ENCODE measurements at regions not wholly inside any gene's neighbourhood (a gene's known extent, or its start where the extent isn't known, plus 50 kb on each side); places are given as distances from the start of the nearest gene placed in this dataset.
"Not testable (repeated sequence)": the region's sequence is repeated elsewhere in the genome, so short reads cannot be mapped to it uniquely, and the experiment has no call there.

DNA sequence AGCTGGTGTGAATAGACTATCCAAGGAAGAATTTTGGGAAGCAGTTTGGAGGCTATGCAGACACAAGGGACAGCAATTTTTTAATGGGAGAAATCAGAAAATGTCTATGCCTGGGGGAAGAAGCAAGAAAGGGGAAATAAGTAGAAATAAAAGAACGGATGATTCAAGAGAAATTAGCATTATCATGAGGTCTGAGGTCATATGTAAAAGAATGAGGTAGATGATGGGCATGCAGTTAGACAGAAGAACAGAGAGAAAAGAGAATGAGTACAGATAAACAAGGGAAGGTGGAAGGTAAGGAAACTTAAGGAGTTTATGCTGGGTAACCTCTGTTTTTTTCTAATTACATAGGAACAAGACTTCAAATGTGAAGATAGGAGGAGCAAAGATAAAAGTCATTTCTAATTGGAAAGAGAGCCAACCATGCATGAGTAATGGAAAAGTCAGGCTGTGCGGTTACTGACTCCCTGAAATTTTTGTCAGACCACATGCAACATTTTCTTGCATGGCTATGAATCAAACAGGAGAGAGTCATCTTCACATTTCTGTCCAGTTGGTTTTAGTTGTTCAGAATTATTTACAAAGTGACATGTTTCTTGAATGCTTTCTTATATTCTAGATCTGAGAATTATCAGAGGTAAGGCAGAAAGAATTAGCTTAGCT lies 101.0 kb upstream of the PIK3R1 start:
- Histone ChIP-seq H3K4me3 (ENCODE audit: low read depth, low read length) (no peak overlapping the region), H3K9me3 (ENCODE audit: severe bottlenecking) (no peaks in the 10 kb centered on the region), H3K27ac (no peak overlapping the region), H3K27me3 (ENCODE audit: insufficient read depth, low read depth, severe bottlenecking) (no peaks in the 10 kb centered on the region), H3K36me3 (no peaks in the 10 kb centered on the region)
- DNase-seq, result no peak
- TF ChIP-seq, protein P1, sequence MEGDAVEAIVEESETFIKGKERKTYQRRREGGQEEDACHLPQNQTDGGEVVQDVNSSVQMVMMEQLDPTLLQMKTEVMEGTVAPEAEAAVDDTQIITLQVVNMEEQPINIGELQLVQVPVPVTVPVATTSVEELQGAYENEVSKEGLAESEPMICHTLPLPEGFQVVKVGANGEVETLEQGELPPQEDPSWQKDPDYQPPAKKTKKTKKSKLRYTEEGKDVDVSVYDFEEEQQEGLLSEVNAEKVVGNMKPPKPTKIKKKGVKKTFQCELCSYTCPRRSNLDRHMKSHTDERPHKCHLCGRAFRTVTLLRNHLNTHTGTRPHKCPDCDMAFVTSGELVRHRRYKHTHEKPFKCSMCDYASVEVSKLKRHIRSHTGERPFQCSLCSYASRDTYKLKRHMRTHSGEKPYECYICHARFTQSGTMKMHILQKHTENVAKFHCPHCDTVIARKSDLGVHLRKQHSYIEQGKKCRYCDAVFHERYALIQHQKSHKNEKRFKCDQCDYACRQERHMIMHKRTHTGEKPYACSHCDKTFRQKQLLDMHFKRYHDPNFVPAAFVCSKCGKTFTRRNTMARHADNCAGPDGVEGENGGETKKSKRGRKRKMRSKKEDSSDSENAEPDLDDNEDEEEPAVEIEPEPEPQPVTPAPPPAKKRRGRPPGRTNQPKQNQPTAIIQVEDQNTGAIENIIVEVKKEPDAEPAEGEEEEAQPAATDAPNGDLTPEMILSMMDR (IDR thresholded peaks at IDR 0.05; ENCODE audit: low read depth, low read length), result no peak

DNA sequence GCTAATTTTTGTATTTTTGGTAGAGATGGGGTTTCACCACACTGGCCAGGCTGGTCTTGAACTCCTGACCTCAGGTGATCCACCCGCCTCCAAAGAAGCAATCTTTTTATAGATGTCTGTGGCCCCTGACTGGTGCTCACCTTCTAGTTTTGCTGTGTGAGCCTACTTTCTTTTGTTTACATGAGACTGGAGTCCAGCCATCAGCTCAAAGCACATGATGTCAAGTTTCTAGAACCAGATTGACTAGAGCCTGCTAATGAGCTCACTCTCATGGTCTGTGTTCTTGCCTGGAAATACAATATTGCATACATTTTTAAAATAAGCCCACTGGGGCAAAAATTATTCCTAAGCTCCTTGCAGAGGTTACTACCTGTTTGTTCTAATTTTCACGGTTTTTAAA lies 102.9 kb upstream of the PIK3R1 start:
- H3K4me3 ChIP-seq (ENCODE audit: low read depth, low read length), result no peak overlapping the region
- no peaks in the 10 kb centered on the region for H3K9me3 ChIP-seq (ENCODE audit: severe bottlenecking)
- no peaks in the 10 kb centered on the region for H3K36me3 ChIP-seq
- no peak for DNase-seq
- H3K27me3 ChIP-seq (ENCODE audit: insufficient read depth, low read depth, severe bottlenecking), result no peaks in the 10 kb centered on the region
- no peak overlapping the region for H3K27ac ChIP-seq
- TF ChIP-seq, protein P1 (IDR thresholded peaks at IDR 0.05; ENCODE audit: low read depth, low read length), result no peak

DNA sequence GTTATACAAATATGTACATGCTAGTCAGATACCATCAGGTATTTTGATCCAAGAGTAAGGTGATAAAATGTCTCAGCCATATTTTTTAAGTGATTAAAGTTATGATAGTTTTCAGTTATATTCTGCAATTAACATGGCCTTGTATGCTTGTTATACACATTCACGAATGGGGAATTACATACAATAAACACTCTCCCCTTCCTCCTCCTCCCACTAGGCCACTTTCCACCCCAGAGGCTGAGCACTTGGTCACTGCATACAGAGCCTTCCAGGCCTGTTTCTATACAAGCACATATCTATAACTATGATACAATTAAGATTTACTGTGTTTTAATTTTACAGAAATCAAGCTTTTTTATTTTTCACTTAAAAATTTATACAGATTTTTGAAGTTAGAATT lies 104.7 kb upstream of the PIK3R1 start:
- H3K9me3 ChIP-seq (ENCODE audit: severe bottlenecking), result no peaks in the 10 kb centered on the region
- H3K27ac ChIP-seq, result no peak overlapping the region
- H3K36me3 ChIP-seq, result no peaks in the 10 kb centered on the region
- TF ChIP-seq, protein P1 (IDR thresholded peaks at IDR 0.05; ENCODE audit: low read depth, low read length), result no peak
- H3K27me3 ChIP-seq (ENCODE audit: insufficient read depth, low read depth, severe bottlenecking), result no peaks in the 10 kb centered on the region
- H3K4me3 ChIP-seq (ENCODE audit: low read depth, low read length), result no peak overlapping the region
- no peak for DNase-seq

DNA sequence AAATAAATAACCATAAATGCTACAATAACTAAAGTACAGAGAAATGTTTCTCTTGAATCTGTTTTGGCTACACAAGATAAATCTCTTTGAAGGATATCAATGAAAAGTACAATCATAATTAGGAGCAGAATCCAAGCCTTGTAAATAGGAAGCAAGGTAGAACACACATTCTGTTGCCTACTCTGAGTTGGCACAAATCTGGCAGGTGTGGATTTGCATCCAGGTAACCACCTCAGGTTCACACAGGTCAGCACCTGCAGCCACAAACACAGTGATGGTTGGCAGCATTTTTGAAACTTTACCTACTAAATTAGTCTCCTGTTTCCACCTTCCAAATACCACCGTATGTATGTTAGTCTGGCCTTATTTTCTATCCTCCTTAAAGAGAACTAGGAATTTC lies 105.3 kb upstream of the PIK3R1 start:
- no peak for DNase-seq
- TF ChIP-seq, protein P1 (IDR thresholded peaks at IDR 0.05; ENCODE audit: low read depth, low read length), result no peak

DNA sequence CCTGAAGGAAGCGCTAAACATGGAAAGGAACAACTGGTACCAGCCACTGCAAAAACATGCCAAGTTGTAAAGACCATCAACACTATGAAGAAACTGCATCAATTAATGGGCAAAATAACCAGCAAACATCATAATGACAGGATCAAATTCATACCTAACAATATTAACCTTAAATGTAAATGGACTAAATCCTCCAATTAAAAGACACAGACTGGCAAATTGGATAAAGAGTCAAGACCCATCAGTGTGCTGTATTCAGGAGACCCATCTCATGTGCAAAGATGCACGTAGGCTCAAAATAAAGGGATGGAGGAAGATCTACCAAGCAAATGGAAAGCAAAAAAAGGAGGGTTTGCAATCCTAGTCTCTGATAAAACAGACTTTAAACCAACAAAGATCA lies 111.3 kb upstream of the PIK3R1 start:
- H3K27me3 ChIP-seq (ENCODE audit: insufficient read depth, low read depth, severe bottlenecking); H3K4me3 ChIP-seq (ENCODE audit: low read depth, low read length); H3K9me3 ChIP-seq (ENCODE audit: severe bottlenecking); H3K27ac ChIP-seq; DNase-seq; H3K36me3 ChIP-seq: not testable (repeated sequence)

More for the DNA sequence above, 105.3 kb upstream of the PIK3R1 start:
- Histone ChIP-seq H3K9me3 (ENCODE audit: severe bottlenecking) (no peaks in the 10 kb centered on the region), H3K27me3 (ENCODE audit: insufficient read depth, low read depth, severe bottlenecking) (no peaks in the 10 kb centered on the region), H3K4me3 (ENCODE audit: low read depth, low read length) (no peak overlapping the region), H3K27ac (no peak overlapping the region), H3K36me3 (no peaks in the 10 kb centered on the region)

DNA sequence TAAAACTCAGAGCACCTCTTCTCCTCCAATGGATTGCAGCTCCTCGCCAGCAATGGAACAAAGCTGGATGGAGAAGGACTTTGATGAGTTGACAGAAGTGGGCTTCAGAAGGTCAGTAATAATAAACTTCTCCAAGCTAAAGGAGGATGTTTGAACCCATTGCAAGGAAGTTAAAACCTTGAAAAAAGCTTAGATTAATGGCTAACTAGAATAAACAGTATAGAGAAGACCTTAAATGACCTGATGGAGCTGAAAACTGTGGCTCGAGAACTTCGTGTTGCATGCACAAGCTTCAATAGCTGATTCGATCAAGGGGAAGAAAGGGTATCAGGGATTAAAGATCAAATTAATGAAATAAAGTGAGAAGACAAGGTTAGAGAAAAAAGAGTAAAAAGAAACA lies 112.3 kb upstream of the PIK3R1 start:
- not testable (repeated sequence) for H3K27me3 ChIP-seq (ENCODE audit: insufficient read depth, low read depth, severe bottlenecking); H3K4me3 ChIP-seq (ENCODE audit: low read depth, low read length); DNase-seq; H3K27ac ChIP-seq; H3K36me3 ChIP-seq; H3K9me3 ChIP-seq (ENCODE audit: severe bottlenecking)

DNA sequence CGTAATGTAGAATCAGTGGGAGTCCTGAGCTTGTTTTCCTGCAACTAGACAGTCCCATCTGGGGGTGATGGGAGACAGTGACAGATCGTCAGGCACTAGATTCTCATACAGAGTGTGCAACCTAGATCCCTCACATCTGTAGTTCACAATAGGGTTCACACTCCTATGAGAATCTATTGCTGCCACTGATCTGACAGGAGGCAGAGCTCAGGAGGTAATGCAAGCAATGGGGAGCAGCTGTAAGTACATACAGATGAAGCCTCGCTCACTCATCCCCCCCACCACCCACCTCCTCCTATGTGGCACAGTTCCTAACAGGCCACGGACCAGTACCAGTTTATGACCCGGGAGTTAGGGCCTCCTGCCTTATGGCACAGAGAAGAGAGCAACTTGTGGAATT lies 116.2 kb upstream of the PIK3R1 start:
- no peaks in the 10 kb centered on the region for H3K9me3 ChIP-seq (ENCODE audit: severe bottlenecking)
- no peak overlapping the region for H3K27ac ChIP-seq
- TF ChIP-seq, protein P1 (IDR thresholded peaks at IDR 0.05; ENCODE audit: low read depth, low read length), result no peak
- DNase-seq, result no peak
- no peaks in the 10 kb centered on the region for H3K27me3 ChIP-seq (ENCODE audit: insufficient read depth, low read depth, severe bottlenecking)
- no peaks in the 10 kb centered on the region for H3K36me3 ChIP-seq
- H3K4me3 ChIP-seq (ENCODE audit: low read depth, low read length), result no peak overlapping the region

All from WERI-Rb-1 (cell line).